ENCODE measurements at regions not wholly inside any gene's neighbourhood (a gene's known extent, or its start where the extent isn't known, plus 50 kb on each side); places are given as distances from the start of the nearest gene placed in this dataset.

- ChIA-PET POLR2A (no interaction called here), CTCF (no interaction called here)
- TF ChIP-seq CTBP1 (IDR thresholded peaks at IDR 0.05; ENCODE audit: borderline replicate concordance) (no peak), LEF1 (IDR thresholded peaks at IDR 0.05; ENCODE audit: borderline replicate concordance) (no peak), NFRKB (IDR thresholded peaks at IDR 0.05) (no peak), FOXM1 (IDR thresholded peaks at IDR 0.05; ENCODE audit: borderline replicate concordance) (no peak), PKNOX1 (IDR thresholded peaks at IDR 0.05) (no peak), ARNT (IDR thresholded peaks at IDR 0.05) (no peak), TARDBP (IDR thresholded peaks at IDR 0.05) (no peak), HDGF (IDR thresholded peaks at IDR 0.05; ENCODE audit: borderline replicate concordance) (no peak), ELF4 (IDR thresholded peaks at IDR 0.05) (no peak), L3MBTL2 (conservative IDR thresholded peaks at IDR 0.05) (no peak), SP1 (IDR thresholded peaks at IDR 0.05) (no peak), BHLHE40 (IDR thresholded peaks at IDR 0.05; ENCODE audit: borderline replicate concordance) (no peak), SUZ12 (IDR thresholded peaks at IDR 0.05) (no peak), FOXK2 (IDR thresholded peaks at IDR 0.05) (no peak), FOXA1 (IDR thresholded peaks at IDR 0.05) (no peak), ZNF384 (IDR thresholded peaks at IDR 0.05) (no peak)
- no peak for DNase-seq (ENCODE audit: extremely low spot score)
Measured at GRCh38 chr5:4518903-4519672, 621.0 kb upstream of the ADAMTS16 start.

GRCh38 chr5:4520559-4520958, 619.6 kb upstream of the ADAMTS16 start:
- POLR2A ChIA-PET = no interaction called here
- CTCF ChIA-PET = no interaction called here
- DNase-seq (ENCODE audit: extremely low spot score) = no peak
- no peak for TF ChIP-seq SUZ12 (IDR thresholded peaks at IDR 0.05)
- TF ChIP-seq SP1 (IDR thresholded peaks at IDR 0.05) = no peak
- TF ChIP-seq PKNOX1 (IDR thresholded peaks at IDR 0.05) = no peak
- TF ChIP-seq ELF4 (IDR thresholded peaks at IDR 0.05) = no peak
- no peak for TF ChIP-seq FOXM1 (IDR thresholded peaks at IDR 0.05; ENCODE audit: borderline replicate concordance)

- CTCF ChIA-PET = no interaction called here
- TF ChIP-seq ZNF384 (IDR thresholded peaks at IDR 0.05) (no peak), FOXK2 (IDR thresholded peaks at IDR 0.05) (no peak), FOXA1 (IDR thresholded peaks at IDR 0.05) (no peak)
- no peak for DNase-seq (ENCODE audit: extremely low spot score)
Measured at GRCh38 chr5:4523038-4523437, 617.1 kb upstream of the ADAMTS16 start.

GRCh38 chr5:4531756-4532704, 608.1 kb upstream of the ADAMTS16 start:
- CTCF ChIA-PET = no interaction called here
- no peak for DNase-seq (ENCODE audit: extremely low spot score)
- POLR2A ChIA-PET = no interaction called here
- TF ChIP-seq TARDBP (IDR thresholded peaks at IDR 0.05) = no peak
- no peak for TF ChIP-seq SUZ12 (IDR thresholded peaks at IDR 0.05)
- no peak for TF ChIP-seq ARNT (IDR thresholded peaks at IDR 0.05)
- TF ChIP-seq L3MBTL2 (conservative IDR thresholded peaks at IDR 0.05) = no peak
- no peak for TF ChIP-seq PKNOX1 (IDR thresholded peaks at IDR 0.05)
- no peak for TF ChIP-seq BHLHE40 (IDR thresholded peaks at IDR 0.05; ENCODE audit: borderline replicate concordance)
- TF ChIP-seq CTBP1 (IDR thresholded peaks at IDR 0.05; ENCODE audit: borderline replicate concordance) = no peak
- no peak for TF ChIP-seq FOXK2 (IDR thresholded peaks at IDR 0.05)
- no peak for TF ChIP-seq FOXA1 (IDR thresholded peaks at IDR 0.05)
- no peak for TF ChIP-seq HDGF (IDR thresholded peaks at IDR 0.05; ENCODE audit: borderline replicate concordance)
- no peak for TF ChIP-seq FOXM1 (IDR thresholded peaks at IDR 0.05; ENCODE audit: borderline replicate concordance)

More at GRCh38 chr5:4523038-4523437, 617.1 kb upstream of the ADAMTS16 start:
- POLR2A ChIA-PET = no interaction called here

- TF ChIP-seq HDGF (IDR thresholded peaks at IDR 0.05; ENCODE audit: borderline replicate concordance) (no peak), SUZ12 (IDR thresholded peaks at IDR 0.05) (no peak), ELF4 (IDR thresholded peaks at IDR 0.05) (no peak), FOXA1 (IDR thresholded peaks at IDR 0.05) (no peak), NFRKB (IDR thresholded peaks at IDR 0.05) (no peak), FOXK2 (IDR thresholded peaks at IDR 0.05) (no peak), BHLHE40 (IDR thresholded peaks at IDR 0.05; ENCODE audit: borderline replicate concordance) (no peak), TARDBP (IDR thresholded peaks at IDR 0.05) (no peak)
- ChIA-PET POLR2A (no interaction called here), CTCF (no interaction called here)
- no peak for DNase-seq (ENCODE audit: extremely low spot score)
Measured at GRCh38 chr5:4532705-4533080, 607.4 kb upstream of the ADAMTS16 start.

- ChIA-PET POLR2A (no interaction called here), CTCF (no interaction called here)
- TF ChIP-seq FOXK2 (IDR thresholded peaks at IDR 0.05) (no peak), L3MBTL2 (conservative IDR thresholded peaks at IDR 0.05) (no peak)
- DNase-seq (ENCODE audit: extremely low spot score) = no peak
Measured at GRCh38 chr5:4533457-4534105, 606.5 kb upstream of the ADAMTS16 start.

All from HEK293T (cell line).